ENCODE measurements at regions not wholly inside any gene's neighbourhood (a gene's known extent, or its start where the extent isn't known, plus 50 kb on each side); places are given as distances from the start of the nearest gene placed in this dataset.
A peak's percentile ranks its signal among the peaks of the same experiment; 100 is the strongest.
"Not testable (repeated sequence)": the region's sequence is repeated elsewhere in the genome, so short reads cannot be mapped to it uniquely, and the experiment has no call there.

- DNase-seq: no peak
These were observed 86.6 kb upstream of the FGF3 start for GRCh38 chr11:69905611-69906452.

GRCh38 chr11:69906453-69906907 is 87.3 kb upstream of the FGF3 start:
- DNase-seq: no peak

- no peak for DNase-seq
These were observed 88.4 kb upstream of the FGF3 start for GRCh38 chr11:69907611-69908010.

DNA sequence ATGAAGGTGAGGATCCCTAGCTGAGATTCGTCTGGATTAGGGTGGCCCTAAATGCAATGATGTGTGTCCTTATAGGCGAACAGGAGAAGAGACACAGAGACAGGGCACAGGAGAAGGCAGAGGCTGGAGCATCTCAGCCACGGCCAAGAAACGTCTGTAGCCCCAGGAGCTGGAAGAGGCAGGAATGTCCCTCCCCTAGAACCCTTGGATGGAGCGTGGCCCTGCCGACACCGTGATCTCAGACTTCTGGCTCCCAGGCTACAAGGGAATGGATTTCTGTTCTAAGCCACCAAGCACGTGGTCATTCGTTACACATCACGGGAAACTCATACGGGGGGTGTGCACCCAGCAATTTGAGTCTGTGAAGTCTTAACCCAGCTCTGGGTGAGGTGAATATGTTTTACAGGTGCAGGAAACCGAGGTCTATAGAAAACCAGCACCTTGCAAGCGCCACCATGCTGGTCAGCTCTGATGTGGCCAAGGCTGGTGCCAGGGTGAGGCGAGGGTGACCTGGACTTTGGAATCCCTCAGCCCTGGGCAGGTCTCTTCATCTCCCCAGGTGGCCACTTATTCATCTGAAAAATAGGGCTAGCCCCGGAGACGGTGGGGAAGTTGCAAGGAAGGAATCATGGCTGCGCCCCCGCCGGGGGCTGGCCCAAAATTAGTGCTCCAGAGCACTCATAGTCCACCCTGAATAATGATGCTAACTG is 89.5 kb upstream of the FGF3 start:
- no peak for DNase-seq

GRCh38 chr11:69909561-69910518 is 90.6 kb upstream of the FGF3 start:
- DNase-seq: no peak

DNA sequence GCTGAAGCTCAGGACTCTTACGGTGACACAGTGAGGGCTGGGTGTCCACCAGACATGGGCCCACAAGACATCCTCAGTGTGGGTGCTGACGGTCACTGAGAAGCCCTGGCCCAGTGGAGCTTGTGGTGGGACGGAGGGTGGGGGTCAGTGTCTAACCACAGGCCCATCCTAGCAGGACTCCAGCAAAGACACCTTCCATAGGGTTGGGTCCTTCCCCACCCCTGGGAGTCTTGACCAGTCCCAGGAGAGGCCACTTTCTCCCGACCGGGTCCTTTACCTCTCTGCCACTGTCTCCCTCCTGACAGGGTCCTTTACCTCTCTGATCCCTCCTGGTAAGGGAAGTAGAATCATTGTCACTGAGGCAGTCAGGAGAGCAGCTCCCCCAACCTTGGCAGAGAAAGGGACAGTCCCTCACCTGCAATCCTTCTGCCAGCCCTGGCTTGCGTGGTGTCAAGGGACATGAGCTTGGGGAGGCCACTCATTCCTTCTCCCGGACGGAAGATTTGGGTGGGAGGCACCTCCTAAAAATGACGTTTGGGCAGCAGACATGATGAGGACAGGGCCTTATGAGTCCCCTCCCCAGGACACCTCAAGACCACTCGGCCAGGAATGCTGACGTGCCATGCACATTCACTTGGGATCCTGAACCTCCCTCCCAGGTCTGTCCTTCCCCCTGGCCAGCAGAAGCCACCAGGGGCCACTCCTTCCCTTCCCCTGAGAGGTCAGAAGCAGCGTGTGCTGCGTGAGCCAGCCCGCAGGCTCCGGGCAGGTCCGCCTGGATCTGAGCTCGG is 91.5 kb upstream of the FGF3 start:
- DNase-seq: no peak

DNA sequence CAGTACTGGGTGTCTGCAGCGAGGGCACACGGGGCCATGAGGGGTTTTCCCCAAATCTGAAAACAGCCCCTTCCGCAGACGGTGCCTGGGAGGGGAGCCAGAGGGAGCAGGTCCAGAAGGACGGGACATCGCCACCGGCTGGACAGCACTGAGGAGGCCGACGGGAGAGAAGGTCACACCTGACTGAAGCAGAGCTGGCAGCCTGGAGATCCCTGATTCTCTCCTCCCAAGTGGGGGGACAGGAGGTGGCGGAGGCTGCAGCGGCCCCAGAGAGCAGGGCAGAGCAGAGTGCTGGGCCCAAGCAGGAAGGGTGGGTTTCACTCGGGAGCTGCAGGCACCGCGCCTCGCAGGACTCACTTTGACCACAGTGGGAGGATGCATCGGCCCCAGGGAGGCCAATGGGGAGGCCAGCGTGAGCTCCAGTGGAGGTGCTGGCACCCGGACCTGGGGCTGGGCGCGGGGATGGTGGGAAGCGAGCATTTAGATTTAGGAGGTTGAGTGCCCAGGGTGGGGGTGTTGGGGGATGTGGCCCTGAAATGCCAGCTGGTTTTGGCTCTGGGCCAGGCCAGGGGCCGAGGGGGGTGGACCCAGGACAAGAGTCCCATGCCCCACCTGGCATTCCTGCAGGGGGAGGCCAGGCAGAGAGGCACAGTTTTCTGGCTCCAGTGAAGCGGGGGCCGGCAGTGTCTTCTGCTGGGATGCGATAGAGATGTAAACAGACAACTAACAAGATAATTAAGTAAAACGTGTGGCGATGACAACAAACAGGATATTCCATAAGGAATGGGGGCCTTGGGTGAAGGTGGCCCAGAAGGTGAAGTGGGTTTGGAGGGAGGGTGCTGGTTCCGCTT is 92.3 kb upstream of the FGF3 start:
- no peak for DNase-seq

GRCh38 chr11:69912161-69912910 is 93.1 kb upstream of the FGF3 start:
- DNase-seq: no peak

DNA sequence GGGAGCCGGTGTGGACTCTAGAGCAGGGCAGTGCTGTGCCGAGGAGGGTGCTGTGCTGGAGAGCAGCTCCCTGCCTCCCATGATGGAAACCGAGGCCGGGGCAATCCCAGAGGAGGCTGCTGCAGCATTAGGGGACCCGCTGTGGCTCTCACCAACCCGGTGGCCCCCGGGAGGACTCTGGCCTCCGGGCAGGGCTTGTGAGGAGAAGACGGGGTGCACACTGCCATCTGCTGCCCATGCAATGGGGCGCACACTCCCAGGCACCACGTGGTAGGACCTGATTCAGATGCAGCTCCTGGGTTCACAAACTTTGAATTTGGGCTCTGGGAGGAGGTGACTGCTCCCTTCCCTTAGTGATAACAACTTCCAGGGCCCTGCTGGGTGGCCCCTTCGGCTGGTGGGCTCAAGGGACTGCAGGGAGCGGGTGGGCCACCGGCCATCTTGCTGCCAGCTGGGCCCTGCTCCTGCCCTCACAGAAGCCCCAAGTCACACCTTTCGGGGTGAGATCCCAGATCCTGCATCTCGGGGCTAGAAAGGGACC is 93.8 kb upstream of the FGF3 start:
- no peak for DNase-seq

DNA sequence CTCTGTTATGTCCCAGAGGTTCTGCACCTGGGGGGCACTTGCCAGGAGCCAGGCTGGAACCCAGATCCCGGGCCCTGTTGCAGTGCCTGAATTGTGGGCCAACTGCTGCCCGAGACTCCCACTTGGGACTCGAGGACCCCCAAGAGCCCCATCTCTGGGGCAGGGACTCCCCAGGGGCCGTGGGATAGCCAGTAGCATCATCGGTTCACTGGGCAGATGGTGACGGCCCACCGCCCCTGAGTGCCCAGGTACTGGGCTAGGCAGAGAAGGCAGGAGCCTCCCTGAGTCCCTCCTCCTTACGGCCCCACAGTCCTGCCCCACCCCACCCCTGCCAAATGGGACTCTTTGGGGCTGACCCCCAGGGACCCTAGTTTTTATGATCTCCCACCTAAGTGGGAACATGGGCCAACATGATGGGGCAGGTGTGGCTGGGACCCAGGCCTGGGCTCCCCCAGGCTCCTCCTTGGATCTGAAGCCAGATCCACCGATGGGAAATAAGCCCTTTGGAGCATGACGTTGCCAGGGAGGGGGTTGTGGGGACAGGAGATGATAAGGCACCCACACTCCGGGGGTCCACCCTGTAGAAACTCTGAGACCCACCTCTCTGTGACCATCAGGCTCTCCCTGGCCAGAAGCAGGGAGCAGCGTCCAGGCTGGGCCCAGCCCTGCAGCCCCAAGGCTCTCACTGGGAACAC is 94.5 kb upstream of the FGF3 start:
- no peak for DNase-seq

DNA sequence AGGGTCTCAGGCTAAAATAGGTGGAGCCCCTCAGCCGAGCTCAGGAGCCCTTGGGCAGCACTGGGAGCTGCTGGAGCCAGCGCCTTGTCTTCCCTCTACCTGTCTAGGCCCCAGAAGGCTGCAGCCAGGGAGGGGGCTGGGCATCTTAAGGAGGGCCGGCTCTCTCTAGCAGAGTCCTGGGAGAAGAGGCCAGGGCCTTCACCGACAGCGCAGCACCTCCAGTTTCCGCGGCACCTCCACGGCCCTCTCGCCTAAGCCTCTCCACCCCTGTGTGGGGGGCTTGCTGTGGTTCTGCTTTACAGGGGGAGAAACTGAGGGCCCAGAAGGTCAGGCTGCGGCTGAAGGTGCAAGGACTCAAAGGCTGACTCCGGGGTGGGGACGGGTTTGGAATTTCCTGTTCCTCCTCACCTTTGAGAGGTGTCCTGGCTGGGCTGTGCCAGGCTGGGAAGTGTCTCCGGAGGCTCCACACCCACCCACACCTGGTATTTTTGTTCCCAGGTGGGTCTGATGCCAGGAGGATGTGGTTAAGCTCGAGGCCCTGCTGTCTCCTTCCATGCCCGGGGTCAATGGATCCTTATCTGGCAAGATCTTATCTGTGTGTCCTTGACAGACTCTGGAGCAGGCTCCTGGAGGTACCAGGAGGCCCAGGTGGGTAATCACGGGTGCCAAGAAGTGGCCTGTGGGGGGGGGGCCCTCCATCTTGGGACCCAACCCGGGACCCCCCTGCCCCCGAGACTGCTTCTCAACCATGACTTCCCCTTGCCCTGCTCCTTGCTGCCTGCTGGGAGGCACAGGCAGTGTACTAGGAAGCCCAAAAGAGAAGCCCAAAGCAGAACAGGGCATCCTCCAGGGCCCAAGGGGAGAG is 95.3 kb upstream of the FGF3 start:
- no peak for DNase-seq

DNA sequence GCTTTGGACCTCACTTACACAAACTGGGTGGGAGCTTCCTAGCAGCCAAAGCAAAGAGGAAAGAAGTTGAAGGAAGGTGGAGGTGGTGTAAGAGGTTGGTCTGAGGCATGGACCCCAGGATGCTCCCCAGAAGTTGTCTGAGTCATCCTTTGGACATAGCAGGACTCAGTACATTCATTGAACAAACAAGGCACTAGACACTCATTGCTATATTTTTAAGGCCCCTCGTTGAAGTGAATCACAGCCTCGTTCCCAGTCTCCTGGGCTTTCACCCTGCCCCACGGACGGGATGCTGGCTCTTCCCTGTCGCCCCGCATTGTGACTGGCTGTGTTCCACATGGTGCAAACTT is 95.9 kb upstream of the FGF3 start:
- no peak for DNase-seq

GRCh38 chr11:69915501-69916250 is 96.5 kb upstream of the FGF3 start:
- DNase-seq: peak; percentile 46

DNA sequence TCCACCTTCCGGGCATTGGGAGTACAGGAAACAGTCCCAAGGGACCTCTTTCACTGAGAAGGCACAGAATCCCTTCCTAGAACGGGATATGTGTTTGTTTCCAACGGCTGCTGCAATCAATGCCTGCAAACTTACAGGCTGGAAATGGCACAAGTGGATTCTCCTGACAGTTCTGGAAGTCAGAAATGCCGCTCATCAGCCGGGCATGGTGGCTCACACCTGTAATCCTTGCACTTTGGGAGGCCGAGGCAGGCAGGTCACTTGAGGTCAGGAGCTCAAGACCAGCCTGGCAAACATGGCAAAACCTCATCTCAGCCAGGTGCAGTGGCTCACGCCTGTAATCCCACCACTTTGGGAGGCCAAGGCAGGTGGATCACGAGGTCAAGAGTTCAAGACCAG is 97.0 kb upstream of the FGF3 start:
- DNase-seq: not testable (repeated sequence)

DNA sequence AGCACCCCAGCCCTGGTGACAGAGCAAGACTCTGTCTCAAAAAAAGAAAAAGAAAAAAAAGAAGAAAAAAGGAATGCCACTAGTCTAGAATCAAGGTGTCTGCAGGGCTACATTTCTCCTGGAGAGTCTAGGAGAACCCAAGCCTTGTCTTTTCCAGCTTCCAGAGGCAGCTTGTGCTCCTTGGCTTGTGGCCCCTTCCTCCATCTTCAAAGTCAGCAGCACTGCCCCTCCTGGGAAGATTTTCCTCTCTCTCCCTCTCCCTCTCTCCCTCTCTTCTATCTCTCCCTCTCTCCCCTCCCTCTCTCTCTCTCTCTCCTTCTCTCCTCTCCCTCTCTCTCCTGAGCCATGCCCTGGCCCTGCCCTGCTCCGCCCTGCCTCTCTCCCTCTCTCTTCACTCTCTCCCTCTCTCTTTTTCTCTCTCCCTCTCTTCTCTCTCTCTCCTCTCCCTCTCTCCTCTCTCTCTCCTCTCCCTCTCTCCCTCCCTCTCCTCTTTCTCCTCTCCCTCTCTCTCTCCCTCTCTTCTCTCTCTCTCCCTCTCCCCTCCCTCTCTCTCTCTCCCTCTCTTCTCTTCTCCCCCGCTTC is 97.7 kb upstream of the FGF3 start:
- DNase-seq: no peak

DNA sequence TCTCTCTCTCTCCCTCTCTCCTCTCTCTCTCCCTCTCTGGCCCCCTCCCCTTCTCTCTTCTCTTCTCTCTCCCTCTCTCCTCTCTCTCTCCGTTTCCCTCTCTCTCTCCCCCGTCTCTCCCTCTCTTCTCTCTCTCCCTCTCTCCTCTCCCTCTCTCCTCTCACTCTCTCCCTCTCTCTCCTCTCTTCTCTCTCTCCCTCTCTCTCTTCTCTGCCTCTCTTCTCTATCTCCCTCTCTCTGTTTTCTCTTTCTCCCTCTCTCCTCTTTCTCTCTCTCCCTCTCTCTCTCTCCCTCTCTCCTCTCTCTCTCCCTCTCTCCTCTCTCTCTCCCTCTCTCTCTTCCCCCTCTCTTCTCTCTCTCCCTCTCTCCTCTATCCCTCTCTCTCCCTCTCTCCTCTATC is 98.3 kb upstream of the FGF3 start:
- DNase-seq: no peak

- no peak for DNase-seq
These were observed 99.2 kb upstream of the FGF3 start for GRCh38 chr11:69918231-69918937.

Measured in NCI-H1105 treated with DMSO at 0.1 percent for 48 hours (cell line).